ENCODE measurements at regions not wholly inside any gene's neighbourhood (a gene's known extent, or its start where the extent isn't known, plus 50 kb on each side); places are given as distances from the start of the nearest gene placed in this dataset.

- intact Hi-C loops (cut with DNase I; ENCODE audit: low total_unique reads), result no loop called here
- no peak for DNase-seq (ENCODE audit: low spot score in 2 of 2)
- TF ChIP-seq CTCF (IDR thresholded peaks at IDR 0.05) (no peak), POLR2A (IDR thresholded peaks at IDR 0.05) (no peak)
- H3K4me3 ChIP-seq (ENCODE audit: low read depth, poor library complexity, severe bottlenecking), result no peak overlapping the region
- WGBS, 2 donors, result 89 to 95% methylated on average over 5 of the region's 5 CpGs
Measured at GRCh38 chr1:187451238-187451637, 622.5 kb downstream of the PLA2G4A start.

- H3K4me3 ChIP-seq (ENCODE audit: low read depth, poor library complexity, severe bottlenecking), result no peak overlapping the region
- 85 to 90% methylated on average over 3 of the region's 3 CpGs for WGBS, 2 donors
- no peak for DNase-seq (ENCODE audit: low spot score in 2 of 2)
- TF ChIP-seq POLR2A (IDR thresholded peaks at IDR 0.05) (no peak), CTCF (IDR thresholded peaks at IDR 0.05) (no peak)
- intact Hi-C loops (cut with DNase I; ENCODE audit: low total_unique reads), result no loop called here
Measured at GRCh38 chr1:187454010-187454409, 625.3 kb downstream of the PLA2G4A start.

GRCh38 chr1:187456446-187456845, 627.7 kb downstream of the PLA2G4A start:
- 79 to 80% methylated on average over 5 of the region's 5 CpGs for WGBS, 2 donors

GRCh38 chr1:187460093-187460492, 631.3 kb downstream of the PLA2G4A start:
- intact Hi-C loops (cut with DNase I; ENCODE audit: low total_unique reads), result no loop called here
- DNase-seq (ENCODE audit: low spot score in 2 of 2), result no peak
- 82 to 84% methylated on average over 3 of the region's 3 CpGs for WGBS, 2 donors
- no peak overlapping the region for H3K4me3 ChIP-seq (ENCODE audit: low read depth, poor library complexity, severe bottlenecking)
- TF ChIP-seq POLR2A (IDR thresholded peaks at IDR 0.05), result no peak
- TF ChIP-seq CTCF (IDR thresholded peaks at IDR 0.05), result no peak

More at GRCh38 chr1:187456446-187456845, 627.7 kb downstream of the PLA2G4A start:
- intact Hi-C loops (cut with DNase I; ENCODE audit: low total_unique reads), result no loop called here
- DNase-seq (ENCODE audit: low spot score in 2 of 2), result no peak
- TF ChIP-seq CTCF (IDR thresholded peaks at IDR 0.05) (no peak), POLR2A (IDR thresholded peaks at IDR 0.05) (no peak)
- H3K4me3 ChIP-seq (ENCODE audit: low read depth, poor library complexity, severe bottlenecking), result no peak overlapping the region

- WGBS, 2 donors, result 80 to 86% methylated on average over 1 of the region's 1 CpG
- no peak for DNase-seq (ENCODE audit: low spot score in 2 of 2)
- TF ChIP-seq CTCF (IDR thresholded peaks at IDR 0.05) (no peak), POLR2A (IDR thresholded peaks at IDR 0.05) (no peak)
- no peak overlapping the region for H3K4me3 ChIP-seq (ENCODE audit: low read depth, poor library complexity, severe bottlenecking)
- intact Hi-C loops (cut with DNase I; ENCODE audit: low total_unique reads), result no loop called here
Measured at GRCh38 chr1:187464320-187464719, 635.6 kb downstream of the PLA2G4A start.

GRCh38 chr1:187465441-187465840, 636.7 kb downstream of the PLA2G4A start:
- no peak for TF ChIP-seq POLR2A (IDR thresholded peaks at IDR 0.05)
- TF ChIP-seq CTCF (IDR thresholded peaks at IDR 0.05), result no peak
- intact Hi-C loops (cut with DNase I; ENCODE audit: low total_unique reads), result no loop called here
- 56 to 58% methylated on average over 2 of the region's 2 CpGs for WGBS, 2 donors

More at GRCh38 chr1:187465441-187465840, 636.7 kb downstream of the PLA2G4A start:
- H3K4me3 ChIP-seq (ENCODE audit: low read depth, poor library complexity, severe bottlenecking), result no peak overlapping the region
- DNase-seq (ENCODE audit: low spot score in 2 of 2), result no peak
